GM18519 (cell line): ENCODE measurements at regions not wholly inside any gene's neighbourhood (a gene's known extent, or its start where the extent isn't known, plus 50 kb on each side); places are given as distances from the start of the nearest gene placed in this dataset.

Experiments used
- ATAC-seq: cut with Tn5 transposase; IDR thresholded peaks from one replicate; pipeline ENCODE4 v1.9.1; 2021; ENCODE audit warnings: mild to moderate bottlenecking, moderate library complexity; ENCODE audit not compliant: unreplicated experiment, low FRiP score

- no peak for ATAC-seq
Observed at GRCh38 chr17:74059479-74060240, 143.8 kb upstream of the RPL38 start.

- no peak for ATAC-seq
Observed at GRCh38 chr17:74061758-74062157, 141.7 kb upstream of the RPL38 start.

GRCh38 chr17:74062234-74062633 lies 141.2 kb upstream of the RPL38 start:
- ATAC-seq, result no peak

DNA sequence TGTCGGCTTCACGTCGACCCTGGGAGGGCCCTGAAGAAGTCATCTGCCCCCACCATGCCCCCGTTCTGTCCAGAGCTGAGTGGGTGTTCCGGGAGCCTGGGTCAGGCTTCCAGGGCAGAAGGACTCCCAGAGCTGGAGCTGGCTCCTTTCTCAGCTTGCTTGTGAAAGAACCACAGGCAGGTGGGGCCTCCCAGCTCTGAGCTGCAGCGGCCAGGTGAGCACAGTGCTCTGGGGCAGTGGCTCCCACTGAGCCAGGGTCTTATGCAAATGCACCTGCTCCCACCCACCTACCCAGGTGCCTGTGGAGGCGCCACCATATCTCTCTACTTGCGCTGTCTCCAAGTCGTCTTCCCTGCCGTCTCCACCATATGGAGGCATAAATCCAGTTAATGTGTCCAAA lies 140.0 kb upstream of the RPL38 start:
- no peak for ATAC-seq

GRCh38 chr17:74070374-74070773 lies 133.1 kb upstream of the RPL38 start:
- no peak for ATAC-seq

DNA sequence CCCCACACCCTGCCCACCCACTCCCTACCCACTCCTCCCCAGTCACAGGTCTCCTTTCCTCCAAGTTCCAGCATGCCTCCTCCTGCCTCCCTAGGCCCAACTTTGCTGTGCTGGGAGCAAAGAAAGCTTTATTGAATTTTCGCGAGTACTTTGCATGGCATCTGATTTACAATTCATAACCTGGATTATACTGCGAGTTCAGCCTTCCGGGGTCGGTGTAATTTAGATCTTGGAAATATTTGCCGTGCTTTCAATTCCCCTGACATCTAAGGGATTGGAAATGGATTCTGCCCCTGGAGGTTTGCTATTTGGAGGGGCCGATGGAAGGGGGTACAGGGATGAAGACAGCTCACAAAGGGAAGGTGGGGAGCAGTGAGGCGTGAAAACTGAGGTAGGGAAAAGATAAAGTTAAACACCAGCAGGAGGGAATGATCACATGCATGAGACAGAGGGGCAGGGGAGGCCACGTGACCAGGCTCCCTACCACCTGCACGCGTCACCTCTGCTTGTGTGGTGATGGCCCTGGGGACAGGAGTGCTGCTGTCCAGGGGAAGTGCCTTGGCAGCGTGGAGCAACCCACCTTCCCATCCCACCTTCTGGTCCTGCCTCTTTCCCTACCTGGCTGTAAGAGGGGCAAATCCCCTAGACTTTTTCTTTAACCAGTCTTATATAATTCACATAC lies 132.3 kb upstream of the RPL38 start:
- ATAC-seq, result no peak

GRCh38 chr17:74072340-74072739 lies 131.1 kb upstream of the RPL38 start:
- ATAC-seq, result no peak

- no peak for ATAC-seq
Observed at GRCh38 chr17:74076446-74076845, 127.0 kb upstream of the RPL38 start.

- no peak for ATAC-seq
Observed at GRCh38 chr17:74077231-74077630, 126.2 kb upstream of the RPL38 start.

- no peak for ATAC-seq
Observed at GRCh38 chr17:74078363-74078941, 125.0 kb upstream of the RPL38 start.

DNA sequence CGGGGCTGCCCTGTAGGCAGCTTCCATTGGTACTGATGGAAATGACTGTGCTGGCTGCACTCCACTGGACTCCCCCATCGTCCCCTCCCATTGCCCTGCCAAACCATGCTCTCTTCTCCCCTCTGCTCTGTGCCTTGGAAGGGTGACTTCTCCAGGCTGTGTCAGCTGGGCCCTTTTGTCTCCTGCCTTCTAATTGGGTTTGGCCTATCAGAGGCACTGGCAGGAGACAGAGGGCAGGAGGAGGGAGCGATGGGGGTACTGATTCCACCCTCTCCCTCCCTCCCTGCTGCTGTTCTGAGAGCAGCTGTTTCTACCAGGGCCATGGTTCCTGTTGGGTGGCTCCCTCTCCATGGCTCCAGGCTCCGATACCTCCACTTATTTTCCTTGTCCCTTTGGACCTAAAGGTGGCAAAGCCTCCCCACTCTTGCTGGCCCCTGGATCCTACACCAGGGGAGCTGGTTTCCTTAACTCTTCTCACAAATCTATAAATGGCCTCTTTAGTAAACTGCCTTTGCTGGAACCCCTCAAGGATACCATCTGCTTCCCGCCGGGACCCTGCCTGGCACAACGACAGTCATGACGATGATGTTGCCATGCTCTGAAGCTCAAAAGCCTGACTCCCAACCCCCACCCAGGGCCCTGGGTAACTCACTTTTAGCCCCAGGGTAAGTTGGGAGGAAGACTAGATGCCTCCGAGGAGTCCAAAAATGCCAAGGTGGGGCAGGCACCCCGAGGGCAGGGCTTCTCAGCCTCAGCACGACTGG lies 123.8 kb upstream of the RPL38 start:
- no peak for ATAC-seq

- ATAC-seq, result no peak
Observed at GRCh38 chr17:74080656-74081582, 122.6 kb upstream of the RPL38 start.

DNA sequence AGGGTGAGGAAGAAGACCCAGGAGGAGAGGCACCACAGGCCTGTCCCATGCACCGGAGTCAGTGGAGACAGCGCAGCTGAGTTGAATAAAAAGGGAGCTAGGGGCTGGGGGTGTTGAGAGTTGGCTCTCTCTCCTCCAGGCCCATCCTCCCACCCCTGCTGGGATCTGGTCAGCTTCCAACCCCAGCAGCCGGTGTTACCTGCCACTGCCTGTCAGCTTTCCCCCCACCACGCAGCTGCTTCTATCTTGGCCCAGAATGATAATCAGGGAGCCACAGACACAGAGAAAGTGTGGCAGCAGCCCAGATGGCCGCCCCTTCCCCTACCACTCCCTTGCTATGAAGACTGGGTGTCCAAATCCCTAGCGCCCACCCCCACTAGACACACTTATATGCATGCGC lies 120.6 kb upstream of the RPL38 start:
- no peak for ATAC-seq

GRCh38 chr17:74083321-74083720 lies 120.2 kb upstream of the RPL38 start:
- no peak for ATAC-seq

- ATAC-seq, result no peak
Observed at GRCh38 chr17:74085434-74085833, 118.0 kb upstream of the RPL38 start.

GRCh38 chr17:74087002-74087585 lies 116.4 kb upstream of the RPL38 start:
- no peak for ATAC-seq

DNA sequence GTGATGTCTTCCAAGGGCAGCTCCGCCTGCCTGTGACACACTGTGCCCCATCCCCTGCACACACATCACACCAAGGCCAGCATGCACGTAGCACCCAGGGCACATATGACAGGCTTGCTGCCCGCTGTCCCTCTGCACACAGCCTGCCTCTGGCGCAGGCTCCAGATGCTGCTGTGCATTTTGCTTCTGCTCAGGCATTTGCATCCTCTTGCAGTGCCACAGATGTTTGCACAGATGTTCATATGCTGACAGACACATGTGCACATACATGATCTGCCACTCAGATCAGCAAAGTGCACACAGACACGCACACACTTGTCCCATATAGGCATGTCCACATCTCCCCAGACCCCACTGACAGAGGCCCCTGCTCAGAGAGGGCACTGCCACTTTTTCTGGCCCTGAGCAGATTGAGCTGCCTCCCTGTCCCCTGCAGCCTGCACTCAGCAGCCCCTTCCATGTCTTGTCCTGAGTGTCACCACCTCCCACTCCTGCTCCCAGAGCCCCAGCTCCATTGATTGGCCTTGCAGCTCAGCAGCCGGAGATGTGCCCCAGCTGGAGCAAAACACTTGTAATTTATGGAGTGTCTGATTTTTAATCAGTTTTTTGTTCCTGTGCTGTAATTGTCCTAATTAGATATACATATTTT lies 115.1 kb upstream of the RPL38 start:
- ATAC-seq, result no peak

DNA sequence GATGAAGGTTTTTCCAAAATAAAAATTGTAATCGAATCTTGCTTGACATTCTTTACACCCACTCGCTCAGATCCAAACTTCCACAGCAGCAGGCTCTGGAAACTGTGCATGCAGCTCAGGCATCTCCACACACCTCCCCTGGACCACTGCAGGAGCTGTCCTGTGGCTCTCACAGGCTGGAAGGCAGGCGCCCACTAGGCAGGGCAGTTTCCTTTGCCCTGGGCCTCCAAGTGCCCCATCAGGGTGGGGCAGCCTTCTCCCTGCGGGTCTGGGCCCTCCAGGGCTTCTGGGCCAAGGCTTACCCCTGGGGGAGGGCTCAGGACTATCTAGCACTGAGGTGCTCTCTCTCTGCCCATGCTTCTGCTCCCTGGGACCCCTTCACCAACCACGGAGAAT lies 114.5 kb upstream of the RPL38 start:
- ATAC-seq, result no peak

GRCh38 chr17:74089380-74089779 lies 114.1 kb upstream of the RPL38 start:
- no peak for ATAC-seq
